ENCODE measurements at regions not wholly inside any gene's neighbourhood (a gene's known extent, or its start where the extent isn't known, plus 50 kb on each side); places are given as distances from the start of the nearest gene placed in this dataset.

DNA sequence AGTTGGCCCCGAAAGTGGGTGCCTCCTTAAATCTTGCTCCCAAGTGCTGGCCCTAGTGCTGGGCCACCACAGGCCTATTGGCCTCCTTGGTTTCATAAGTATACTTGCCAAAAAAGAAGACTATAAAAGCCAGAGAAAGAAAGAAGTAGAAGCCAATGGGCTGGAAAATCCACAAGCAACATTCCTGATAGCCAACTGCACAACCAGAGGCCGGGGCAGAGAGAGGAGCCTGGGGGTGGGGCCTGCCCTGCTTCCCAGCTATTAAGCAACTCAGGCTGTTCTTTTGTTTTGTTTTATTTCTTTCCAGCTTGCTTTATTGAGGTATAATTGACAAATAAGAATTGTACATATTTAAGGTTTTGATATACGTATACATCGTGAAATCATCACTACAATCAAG lies 177.2 kb upstream of the NTF3 start:
- Mint-ChIP-seq H3K36me3 (ENCODE audit: insufficient read depth) (no peaks in the 10 kb centered on the region), H3K4me3 (ENCODE audit: low read depth) (no peak overlapping the region), H3K4me1 (ENCODE audit: low read depth) (peaks cover 21% of the 10 kb centered on the region), H3K27ac (no peak overlapping the region), H3K9me3 (ENCODE audit: low read depth) (no peaks in the 10 kb centered on the region), H3K27me3 (peaks cover 59% of the 10 kb centered on the region)
- DNase-seq (ENCODE audit: low spot score, unreplicated experiment) = no peak
- no peak for TF ChIP-seq CTCF (IDR thresholded peaks at IDR 0.05; ENCODE audit: unreplicated experiment)

DNA sequence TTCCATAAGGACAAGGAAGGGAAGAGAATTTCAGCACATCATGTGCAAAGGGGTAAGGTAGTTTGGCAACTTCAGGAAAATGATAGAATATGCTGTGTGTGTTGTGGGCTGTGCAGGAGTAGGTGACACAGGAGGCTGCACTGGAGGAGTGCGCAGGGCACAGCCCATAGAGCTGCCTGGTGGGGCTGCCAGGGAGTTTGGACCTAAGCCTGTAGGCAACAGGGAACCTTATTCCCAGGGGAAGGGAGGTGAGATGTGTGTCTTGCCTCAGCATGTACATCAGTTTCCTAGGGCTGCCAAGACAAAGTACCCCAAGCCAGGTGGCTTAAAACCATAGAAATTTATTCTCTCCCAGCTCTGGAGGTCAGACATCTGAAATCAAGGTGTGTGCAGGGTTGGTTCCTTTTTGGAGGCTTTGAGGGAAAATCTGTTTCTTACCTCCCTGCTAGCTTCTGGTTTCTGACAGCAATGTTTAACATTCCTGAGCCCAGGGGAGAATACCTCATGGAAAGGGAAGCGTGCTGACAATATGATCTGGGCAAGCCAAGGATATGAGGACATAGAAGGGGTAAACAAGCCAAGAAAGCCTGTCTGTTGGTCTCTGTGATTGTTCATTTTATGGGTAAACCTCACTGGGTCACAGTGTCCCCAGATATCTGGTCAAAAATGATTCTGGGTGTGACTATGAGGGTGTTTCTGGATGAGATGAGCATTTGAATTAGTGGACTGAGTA lies 174.0 kb upstream of the NTF3 start:
- H3K4me3 Mint-ChIP-seq (ENCODE audit: low read depth) = no peak overlapping the region
- no peaks in the 10 kb centered on the region for H3K9me3 Mint-ChIP-seq (ENCODE audit: low read depth)
- TF ChIP-seq CTCF (IDR thresholded peaks at IDR 0.05; ENCODE audit: unreplicated experiment) = no peak
- no peak overlapping the region for H3K27ac Mint-ChIP-seq
- H3K27me3 Mint-ChIP-seq = peaks cover 53% of the 10 kb centered on the region
- no peaks in the 10 kb centered on the region for H3K36me3 Mint-ChIP-seq (ENCODE audit: insufficient read depth)
- peaks cover 3% of the 10 kb centered on the region for H3K4me1 Mint-ChIP-seq (ENCODE audit: low read depth)
- DNase-seq (ENCODE audit: low spot score, unreplicated experiment) = no peak

- Mint-ChIP-seq H3K4me3 (ENCODE audit: low read depth) (no peak overlapping the region), H3K9me3 (ENCODE audit: low read depth) (no peaks in the 10 kb centered on the region), H3K27ac (no peak overlapping the region), H3K36me3 (ENCODE audit: insufficient read depth) (no peaks in the 10 kb centered on the region), H3K4me1 (ENCODE audit: low read depth) (peaks cover 3% of the 10 kb centered on the region), H3K27me3 (peaks cover 51% of the 10 kb centered on the region)
- DNase-seq (ENCODE audit: low spot score, unreplicated experiment) = no peak
- TF ChIP-seq CTCF (IDR thresholded peaks at IDR 0.05; ENCODE audit: unreplicated experiment) = no peak
These were observed 173.4 kb upstream of the NTF3 start for GRCh38 chr12:5258498-5258897.

DNA sequence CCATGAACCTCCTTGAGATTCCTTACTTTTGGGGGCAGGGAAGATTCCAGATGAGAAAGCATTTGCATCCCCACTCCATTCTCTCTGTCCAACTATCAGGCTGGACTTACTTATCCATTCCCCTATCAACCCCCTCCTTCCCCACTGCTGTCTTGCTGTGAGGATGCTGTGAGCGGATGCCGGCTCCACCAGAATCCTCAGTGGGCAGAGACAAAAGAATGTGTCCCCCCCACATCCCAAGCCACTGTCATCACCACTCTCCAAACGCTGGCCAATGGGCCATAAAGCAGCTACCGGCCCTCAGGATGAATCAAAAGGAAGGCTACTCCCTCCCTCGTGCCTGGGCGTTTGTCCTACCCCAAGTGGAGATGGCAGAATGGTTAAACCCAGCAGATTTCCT lies 173.0 kb upstream of the NTF3 start:
- H3K4me3 Mint-ChIP-seq (ENCODE audit: low read depth) = no peak overlapping the region
- peaks cover 49% of the 10 kb centered on the region for H3K27me3 Mint-ChIP-seq
- TF ChIP-seq CTCF (IDR thresholded peaks at IDR 0.05; ENCODE audit: unreplicated experiment) = no peak
- H3K36me3 Mint-ChIP-seq (ENCODE audit: insufficient read depth) = no peaks in the 10 kb centered on the region
- H3K4me1 Mint-ChIP-seq (ENCODE audit: low read depth) = peaks cover 3% of the 10 kb centered on the region
- no peaks in the 10 kb centered on the region for H3K9me3 Mint-ChIP-seq (ENCODE audit: low read depth)
- no peak overlapping the region for H3K27ac Mint-ChIP-seq
- DNase-seq (ENCODE audit: low spot score, unreplicated experiment) = no peak

- Mint-ChIP-seq H3K4me3 (ENCODE audit: low read depth) (no peak overlapping the region), H3K4me1 (ENCODE audit: low read depth) (peaks cover 3% of the 10 kb centered on the region), H3K9me3 (ENCODE audit: low read depth) (no peaks in the 10 kb centered on the region), H3K27ac (no peak overlapping the region), H3K36me3 (ENCODE audit: insufficient read depth) (no peaks in the 10 kb centered on the region), H3K27me3 (peaks cover 50% of the 10 kb centered on the region)
- TF ChIP-seq CTCF (IDR thresholded peaks at IDR 0.05; ENCODE audit: unreplicated experiment) = no peak
- no peak for DNase-seq (ENCODE audit: low spot score, unreplicated experiment)
These were observed 172.4 kb upstream of the NTF3 start for GRCh38 chr12:5259523-5259922.
